T-cell (primary cell): ENCODE measurements at regions not wholly inside any gene's neighbourhood (a gene's known extent, or its start where the extent isn't known, plus 50 kb on each side); places are given as distances from the start of the nearest gene placed in this dataset.

Experiments
- ATAC-seq, 4 experiments: fragments of 200-7000 bp in 3 of 4; fragments of 150-1000 bp in 1 of 4; cut with Tn5 transposase; replicated peaks in 1 of 4; 1 replicate in 3 of 4; 2 replicates in 1 of 4; pipeline ENCODE4 v1.10.0; 2021; ENCODE audit warnings: moderate library complexity in 3 of 4, mild to moderate bottlenecking in 2 of 4, moderate number of reproducible peaks in 1 of 4
- CTCF ChIA-PET, 2 donors: fragments of 300-600 bp; sonication (Branson Sonifier 250); formaldehyde crosslinking; loops; one replicate each; lab custom pipeline; 2022; ENCODE audit warnings: antibody characterized with exemption in 2 of 2; lab: Charles Lee
- POLR2A ChIA-PET, 2 donors: fragments of 300-600 bp; sonication (Branson Sonifier 250); formaldehyde crosslinking; loops; one replicate each; lab custom pipeline; 2022; ENCODE audit warnings: antibody characterized with exemption in 2 of 2; lab: Charles Lee
- DNase-seq, 35 experiments: peaks; one replicate each; pipeline versions ENCODE4 v3.0.0 to v3.0.0-alpha.2; 2013 to 2023
- H3K27ac ChIP-seq: one replicate; pipeline ENCODE4 v1.5.1; 2013; ENCODE audit warnings: low read length
- H3K27me3 ChIP-seq, 2 experiments: replicated peaks in 1 of 2; 1 replicate in 1 of 2; 2 replicates in 1 of 2; pipeline versions ENCODE4 v1.6.1 to v1.7.0; 2013; ENCODE audit warnings: low read length in 1 of 2, mixed read lengths in 1 of 2; ENCODE audit not compliant: control insufficient read depth in 2 of 2, insufficient read depth in 2 of 2; ENCODE audit errors: extremely low read depth in 1 of 2
- H3K36me3 ChIP-seq, 2 donors: 1 replicate in 1 of 2; 2 replicates in 1 of 2; pipeline versions ENCODE4 v1.6.1 to v1.7.0; 2013; ENCODE audit warnings: low read length in 1 of 2; ENCODE audit not compliant: control insufficient read depth in 2 of 2, insufficient read depth in 1 of 2; ENCODE audit errors: extremely low read depth in 1 of 2
- H3K4me1 ChIP-seq, 2 experiments: 1 replicate in 1 of 2; 2 replicates in 1 of 2; pipeline versions ENCODE4 v1.6.1 to v1.7.0; 2013; ENCODE audit warnings: low read length in 2 of 2, mixed read lengths in 1 of 2; ENCODE audit not compliant: insufficient read depth in 2 of 2, control insufficient read depth in 1 of 2; ENCODE audit errors: extremely low read depth in 1 of 2
- H3K4me3 ChIP-seq, 2 donors: 1 replicate in 1 of 2; 2 replicates in 1 of 2; pipeline versions ENCODE4 v1.5.1 to v1.7.0; 2013; ENCODE audit warnings: mild to moderate bottlenecking in 2 of 2, low read length in 1 of 2, moderate library complexity in 1 of 2; ENCODE audit not compliant: control insufficient read depth in 1 of 2; ENCODE audit errors: extremely low read depth in 1 of 2
- H3K9me3 ChIP-seq: 2 replicates; pipeline ENCODE4 v1.7.0; 2013
- H3K27ac Mint-ChIP-seq, 2 donors: one replicate each; pipeline ENCODE4 v1.8.0; 2020 to 2021; ENCODE audit warnings: mild to moderate bottlenecking in 2 of 2, mixed read lengths in 2 of 2
- H3K27me3 Mint-ChIP-seq, 2 donors: one replicate each; pipeline ENCODE4 v1.8.0; 2021 to 2022; ENCODE audit warnings: mixed read lengths in 2 of 2
- H3K36me3 Mint-ChIP-seq: one replicate; pipeline ENCODE4 v1.8.0; 2021; ENCODE audit warnings: mixed read lengths
- H3K4me1 Mint-ChIP-seq, 3 donors: one replicate each; pipeline ENCODE4 v1.8.0; 2020 to 2022; ENCODE audit warnings: mixed read lengths in 3 of 3, mild to moderate bottlenecking in 1 of 3
- H3K4me3 Mint-ChIP-seq, 3 donors: one replicate each; pipeline ENCODE4 v1.8.0; 2020 to 2022; ENCODE audit warnings: mild to moderate bottlenecking in 3 of 3, mixed read lengths in 3 of 3, moderate library complexity in 3 of 3
- H3K9me3 Mint-ChIP-seq, 3 donors: one replicate each; pipeline ENCODE4 v1.8.0; 2020 to 2022; ENCODE audit warnings: mixed read lengths in 3 of 3
- WGBS: methylation state at CpG from one replicate; pipeline ENCODE4 v1.1.5; 2013; ENCODE audit warnings: missing lambda C conversion rate; ENCODE audit not compliant: insufficient coverage; 5-methylcytosine and 5-hydroxymethylcytosine counted together

DNA sequence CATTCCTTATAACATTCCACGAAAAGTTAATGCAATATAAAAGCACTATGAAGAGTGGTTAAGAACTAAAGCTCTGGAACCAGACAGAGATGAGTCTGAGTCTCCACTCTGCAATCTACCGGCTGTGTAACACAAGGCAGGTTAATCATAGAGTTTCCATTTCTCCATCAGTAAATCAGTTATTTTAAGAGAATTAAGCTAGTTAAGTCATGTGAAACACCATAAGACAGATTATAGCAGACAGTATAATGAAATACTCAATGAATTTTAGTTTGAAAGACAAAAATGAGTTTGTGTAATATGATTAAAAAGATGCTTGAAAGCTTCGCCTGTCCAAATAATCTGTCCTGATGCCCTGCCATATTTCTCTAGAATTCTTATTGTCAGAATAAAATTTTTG lies 282.6 kb upstream of the ACTRT1 start:
- no peak for ATAC-seq
- H3K36me3 Mint-ChIP-seq: no peaks in the 10 kb centered on the region
- Histone ChIP-seq H3K36me3 (no peaks in the 10 kb centered on the region), H3K9me3 (no peaks in the 10 kb centered on the region), H3K27ac (no peak overlapping the region), H3K4me1 (no peaks in the 10 kb centered on the region), H3K4me3 (no peak overlapping the region), H3K27me3 (no peaks in the 10 kb centered on the region)
- peaks cover 0 to 10% of the 10 kb centered on the region in 2 donors for H3K27me3 Mint-ChIP-seq
- peaks cover 0 to 9% (median 4%) of the 10 kb centered on the region in 3 donors for H3K9me3 Mint-ChIP-seq
- CTCF ChIA-PET: no interaction called here
- H3K27ac Mint-ChIP-seq: no peak overlapping the region
- no CpG with 5 or more reads among the region's 3 CpGs for WGBS
- POLR2A ChIA-PET: interaction anchor here in 1 of 2 donors (0.5 kb wide), 1 partner anchor 175 kb away, joined by 3 read pairs; no protein-coding TSS in a partner anchor
- no peak for DNase-seq
- H3K4me1 Mint-ChIP-seq: no peaks in the 10 kb centered on the region
- no peak overlapping the region for H3K4me3 Mint-ChIP-seq

GRCh38 chrX:128310912-128311311 lies 258.7 kb upstream of the ACTRT1 start:
- Mint-ChIP-seq H3K4me3 (no peak overlapping the region), H3K27me3 (no peaks in the 10 kb centered on the region), H3K27ac (no peak overlapping the region), H3K4me1 (no peaks in the 10 kb centered on the region), H3K9me3 (peaks cover 0 to 5% (median 0%) of the 10 kb centered on the region in 3 donors), H3K36me3 (no peaks in the 10 kb centered on the region)
- Histone ChIP-seq H3K4me3 (no peak overlapping the region), H3K27me3 (no peaks in the 10 kb centered on the region), H3K36me3 (no peaks in the 10 kb centered on the region), H3K4me1 (no peaks in the 10 kb centered on the region), H3K9me3 (no peaks in the 10 kb centered on the region), H3K27ac (no peak overlapping the region)
- ATAC-seq (no peak), DNase-seq (no peak)
- POLR2A ChIA-PET: no interaction called here
- WGBS: no CpG with 5 or more reads among the region's 3 CpGs
- CTCF ChIA-PET: no interaction called here

DNA sequence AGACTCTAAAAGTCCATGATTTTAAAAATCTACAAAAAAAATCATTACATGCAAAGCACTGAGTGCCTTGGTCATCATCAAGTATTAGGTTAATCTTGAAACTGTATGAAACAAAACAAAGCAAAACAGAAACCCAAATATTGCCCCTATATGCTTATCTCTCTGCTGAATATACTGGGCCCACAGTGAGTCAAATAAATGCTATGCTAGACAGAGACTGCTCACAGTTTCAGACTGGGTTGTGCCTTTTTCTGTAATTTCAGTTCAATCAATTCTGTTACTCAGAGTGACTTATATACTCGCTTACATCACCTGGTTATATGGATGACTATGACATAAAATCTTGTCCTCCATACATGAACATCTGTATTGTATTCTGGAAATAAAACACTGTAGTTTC lies 257.1 kb upstream of the ACTRT1 start:
- ATAC-seq (no peak), DNase-seq (no peak)
- Histone ChIP-seq H3K9me3 (no peaks in the 10 kb centered on the region), H3K4me1 (no peaks in the 10 kb centered on the region), H3K27ac (no peak overlapping the region), H3K27me3 (no peaks in the 10 kb centered on the region), H3K4me3 (no peak overlapping the region), H3K36me3 (no peaks in the 10 kb centered on the region)
- H3K27ac Mint-ChIP-seq: no peak overlapping the region
- ChIA-PET CTCF (no interaction called here), POLR2A (no interaction called here)
- H3K9me3 Mint-ChIP-seq: peaks cover 0 to 5% (median 0%) of the 10 kb centered on the region in 3 donors
- no peaks in the 10 kb centered on the region for H3K4me1 Mint-ChIP-seq
- no peaks in the 10 kb centered on the region for H3K27me3 Mint-ChIP-seq
- H3K36me3 Mint-ChIP-seq: no peaks in the 10 kb centered on the region
- no peak overlapping the region for H3K4me3 Mint-ChIP-seq
- no CpG with 5 or more reads among the region's 1 CpG for WGBS

- Histone ChIP-seq H3K27me3 (no peaks in the 10 kb centered on the region), H3K36me3 (no peaks in the 10 kb centered on the region), H3K9me3 (no peaks in the 10 kb centered on the region), H3K4me3 (no peak overlapping the region), H3K27ac (no peak overlapping the region), H3K4me1 (no peaks in the 10 kb centered on the region)
- ChIA-PET POLR2A (no interaction called here), CTCF (no interaction called here)
- no CpG with 5 or more reads among the region's 3 CpGs for WGBS
- Mint-ChIP-seq H3K4me1 (no peaks in the 10 kb centered on the region), H3K4me3 (no peak overlapping the region), H3K36me3 (no peaks in the 10 kb centered on the region), H3K27ac (no peak overlapping the region), H3K9me3 (peaks cover 0 to 10% (median 7%) of the 10 kb centered on the region in 3 donors), H3K27me3 (peaks cover 0 to 4% of the 10 kb centered on the region in 2 donors)
- no peak for ATAC-seq
- no peak for DNase-seq
These were observed 242.0 kb upstream of the ACTRT1 start for GRCh38 chrX:128294198-128294597.

DNA sequence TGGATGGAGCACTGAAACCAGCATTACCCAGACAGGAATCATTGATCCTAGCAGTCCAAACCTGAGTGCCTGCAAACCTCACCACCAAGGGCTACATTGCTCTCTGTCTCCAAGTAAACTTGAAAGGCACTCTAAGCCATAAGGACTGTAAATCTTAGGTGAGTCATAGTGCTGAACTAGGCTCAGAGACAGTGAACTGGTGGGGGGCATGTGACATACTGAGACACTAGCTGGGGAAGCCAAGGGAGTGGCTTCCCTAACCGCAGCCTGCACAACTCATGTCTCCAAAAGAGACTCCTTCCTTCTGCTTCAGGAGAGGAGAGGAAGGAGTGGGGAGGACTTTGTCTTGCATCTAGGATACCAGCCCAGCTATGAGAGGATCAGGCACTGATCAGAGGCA lies 235.5 kb upstream of the ACTRT1 start:
- no peak overlapping the region for H3K4me3 ChIP-seq
- no peaks in the 10 kb centered on the region for H3K9me3 ChIP-seq
- DNase-seq (no peak), ATAC-seq (no peak)
- POLR2A ChIA-PET: no interaction called here
- peaks cover 0 to 4% of the 10 kb centered on the region in 2 donors for H3K27me3 Mint-ChIP-seq
- no peaks in the 10 kb centered on the region for H3K27me3 ChIP-seq
- no peak overlapping the region for H3K27ac Mint-ChIP-seq
- WGBS: no CpG with 5 or more reads among the region's 1 CpG
- CTCF ChIA-PET: no interaction called here
- H3K4me1 Mint-ChIP-seq: no peaks in the 10 kb centered on the region
- H3K4me1 ChIP-seq: no peaks in the 10 kb centered on the region
- H3K36me3 Mint-ChIP-seq: no peaks in the 10 kb centered on the region
- H3K4me3 Mint-ChIP-seq: no peak overlapping the region
- H3K36me3 ChIP-seq: no peaks in the 10 kb centered on the region
- no peak overlapping the region for H3K27ac ChIP-seq
- peaks cover 2 to 6% (median 5%) of the 10 kb centered on the region in 3 donors for H3K9me3 Mint-ChIP-seq

DNA sequence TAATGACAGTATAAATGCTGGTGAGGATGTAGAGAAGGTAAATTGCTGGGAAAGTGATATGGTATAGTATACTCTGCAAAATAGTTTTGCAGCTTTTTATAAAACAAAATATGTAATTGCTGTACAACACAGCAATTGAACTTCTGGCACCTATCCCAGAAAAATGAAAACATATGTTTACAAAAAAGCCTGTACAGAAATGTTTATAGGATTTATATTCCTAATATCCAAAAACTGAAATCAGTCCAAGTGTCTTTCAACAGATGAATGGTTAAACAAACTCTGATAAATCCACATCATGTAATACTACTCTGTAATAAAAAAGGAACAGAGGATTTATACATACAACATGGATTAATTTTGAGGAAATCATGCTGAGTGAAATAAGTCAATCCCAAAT lies 198.4 kb upstream of the ACTRT1 start:
- Mint-ChIP-seq H3K36me3 (no peaks in the 10 kb centered on the region), H3K4me3 (no peak overlapping the region), H3K9me3 (peaks cover 0 to 4% (median 0%) of the 10 kb centered on the region in 3 donors), H3K27me3 (peaks cover 0 to 3% of the 10 kb centered on the region in 2 donors), H3K4me1 (no peaks in the 10 kb centered on the region), H3K27ac (no peak overlapping the region)
- POLR2A ChIA-PET: no interaction called here
- no peaks in the 10 kb centered on the region for H3K27me3 ChIP-seq
- DNase-seq: no peak
- H3K9me3 ChIP-seq: no peaks in the 10 kb centered on the region
- CTCF ChIA-PET: no interaction called here
- no peak overlapping the region for H3K27ac ChIP-seq
- H3K36me3 ChIP-seq: no peaks in the 10 kb centered on the region
- no peaks in the 10 kb centered on the region for H3K4me1 ChIP-seq
- H3K4me3 ChIP-seq: no peak overlapping the region
- ATAC-seq: no peak

DNA sequence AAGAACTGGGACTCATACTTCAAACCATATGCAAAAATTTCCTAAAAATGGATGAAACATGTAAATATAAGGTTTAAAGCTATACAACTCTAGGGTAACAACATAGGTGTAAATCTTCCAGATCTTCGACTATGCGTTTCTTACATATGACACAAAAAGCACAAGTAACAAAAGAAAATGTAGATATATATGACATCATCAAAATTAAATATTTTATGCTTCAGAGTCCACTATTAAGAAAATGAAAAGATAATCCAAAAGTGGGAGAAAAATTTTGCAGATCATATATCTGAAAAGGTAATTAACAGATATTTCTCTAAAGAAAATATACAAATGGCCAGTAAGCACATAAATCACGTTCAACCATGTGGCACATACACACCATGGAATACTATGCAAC lies 164.2 kb upstream of the ACTRT1 start:
- ChIA-PET CTCF (no interaction called here), POLR2A (no interaction called here)
- H3K9me3 Mint-ChIP-seq: peaks cover 9 to 13% (median 12%) of the 10 kb centered on the region in 3 donors
- H3K27ac Mint-ChIP-seq: no peak overlapping the region
- H3K27me3 ChIP-seq: no peaks in the 10 kb centered on the region
- H3K4me1 Mint-ChIP-seq: no peaks in the 10 kb centered on the region
- ATAC-seq (no peak), DNase-seq (no peak)
- H3K4me3 Mint-ChIP-seq: no peak overlapping the region
- no peaks in the 10 kb centered on the region for H3K9me3 ChIP-seq
- H3K4me3 ChIP-seq: no peak overlapping the region
- WGBS: no CpG with 5 or more reads among the region's 3 CpGs
- H3K4me1 ChIP-seq: no peaks in the 10 kb centered on the region
- no peaks in the 10 kb centered on the region for H3K36me3 Mint-ChIP-seq
- no peaks in the 10 kb centered on the region for H3K27me3 Mint-ChIP-seq
- H3K27ac ChIP-seq: no peak overlapping the region
- no peaks in the 10 kb centered on the region for H3K36me3 ChIP-seq
